T47D (cell line): ENCODE measurements at regions not wholly inside any gene's neighbourhood (a gene's known extent, or its start where the extent isn't known, plus 50 kb on each side); places are given as distances from the start of the nearest gene placed in this dataset.

ENCODE experiments used
- DNase-seq, 2 experiments: peaks; one replicate each; pipeline versions ENCODE4 v3.0.0 to v3.0.0-alpha.2; 2011 to 2012; ENCODE audit warnings: low read depth in 1 of 2, low spot score in 1 of 2
- JUND ChIP-seq: IDR thresholded peaks from 2 replicates; pipeline ENCODE4 v1.6.1; 2012; ENCODE audit warnings: low read depth
- in situ Hi-C: cut with HindIII; loops from 2 replicates; pipeline ENCODE4 v1.10.0; 2016; ENCODE audit warnings: low sequenced_read_pairs, low pct_unique_long_range_greater_than_20kb

GRCh38 chr18:75527848-75528685 is 100.6 kb upstream of the SMIM21 start:
- in situ Hi-C loops, result no loop called here
- no peak for TF ChIP-seq JUND
- no peak for DNase-seq

GRCh38 chr18:75526038-75526437 is 98.5 kb upstream of the SMIM21 start:
- no peak for TF ChIP-seq JUND
- in situ Hi-C loops, result no loop called here
- no peak for DNase-seq

GRCh38 chr18:75525331-75525730 is 97.8 kb upstream of the SMIM21 start:
- DNase-seq, result no peak
- no peak for TF ChIP-seq JUND
- in situ Hi-C loops, result no loop called here

DNA sequence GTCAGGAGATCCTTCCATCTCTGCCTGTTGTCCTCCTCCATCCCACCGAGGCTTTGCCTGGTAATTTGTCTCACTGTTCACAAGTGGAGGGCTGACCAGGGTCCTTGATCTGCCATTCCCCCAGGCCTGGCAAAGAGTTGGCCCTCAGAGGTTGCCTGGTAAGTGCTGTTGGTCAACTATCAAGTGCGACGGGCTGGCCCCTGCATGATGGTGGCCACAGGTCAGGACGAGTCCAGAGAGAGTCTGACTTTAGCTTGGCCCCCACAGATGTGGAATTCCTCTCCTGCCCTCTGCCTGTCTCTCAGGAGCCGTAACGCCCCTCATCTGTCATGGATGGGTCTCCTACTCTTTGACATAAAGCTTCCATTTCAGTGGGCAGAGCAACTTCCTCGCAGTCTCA is 97.3 kb upstream of the SMIM21 start:
- no peak for DNase-seq
- in situ Hi-C loops, result no loop called here
- no peak for TF ChIP-seq JUND

GRCh38 chr18:75524181-75524580 is 96.7 kb upstream of the SMIM21 start:
- in situ Hi-C loops, result no loop called here
- no peak for DNase-seq

DNA sequence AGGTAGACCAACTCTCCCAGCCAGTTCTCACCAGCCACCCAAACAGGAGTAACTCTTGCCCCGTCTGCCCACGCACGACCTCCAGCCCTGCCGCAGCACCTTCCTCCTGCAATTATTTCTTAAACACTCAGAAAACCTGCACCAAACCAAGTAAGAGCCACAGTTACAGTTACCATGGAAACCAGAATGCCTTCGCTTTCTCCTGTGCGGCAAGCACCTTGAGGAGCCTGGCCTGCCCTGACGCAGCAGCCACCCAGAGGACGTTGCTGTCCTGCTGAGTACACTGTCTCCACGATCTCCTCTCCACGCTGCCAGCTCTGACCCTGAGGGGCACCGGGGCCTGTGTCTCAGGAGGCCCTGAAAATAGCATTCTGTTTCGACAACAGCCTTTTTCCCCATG is 94.3 kb upstream of the SMIM21 start:
- TF ChIP-seq JUND, result no peak
- in situ Hi-C loops, result no loop called here
- no peak for DNase-seq

More at GRCh38 chr18:75524181-75524580, 96.7 kb upstream of the SMIM21 start:
- no peak for TF ChIP-seq JUND

GRCh38 chr18:75518007-75518406 is 90.5 kb upstream of the SMIM21 start:
- DNase-seq, result no peak
- no peak for TF ChIP-seq JUND
- in situ Hi-C loops, result no loop called here

- no peak for TF ChIP-seq JUND
- in situ Hi-C loops, result no loop called here
These were observed 89.8 kb upstream of the SMIM21 start for GRCh38 chr18:75517286-75517685.

GRCh38 chr18:75507636-75508035 is 80.1 kb upstream of the SMIM21 start:
- DNase-seq, result no peak
- no peak for TF ChIP-seq JUND
- in situ Hi-C loops, result no loop called here

More at GRCh38 chr18:75517286-75517685, 89.8 kb upstream of the SMIM21 start:
- no peak for DNase-seq

DNA sequence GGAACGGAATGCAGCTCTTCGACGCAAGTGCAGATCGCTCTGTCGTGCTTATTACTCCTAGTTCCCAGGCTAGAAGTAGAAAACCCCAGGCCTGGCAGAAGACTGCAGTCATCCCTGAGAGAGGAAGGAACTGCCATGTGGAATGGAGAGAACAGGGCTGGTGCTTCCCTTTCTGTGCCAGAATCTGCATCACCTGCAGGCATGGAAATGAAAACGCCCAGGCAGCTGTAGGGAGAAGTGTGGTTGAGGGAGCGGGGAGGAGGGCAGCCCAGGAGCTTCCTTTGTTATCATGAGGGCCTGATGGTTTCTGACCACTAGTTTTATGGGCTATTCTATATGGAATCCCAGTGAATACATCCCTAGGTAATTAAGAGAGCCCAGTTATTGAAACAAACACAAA is 79.4 kb upstream of the SMIM21 start:
- no peak for TF ChIP-seq JUND
- in situ Hi-C loops, result no loop called here

GRCh38 chr18:75504469-75504868 is 77.0 kb upstream of the SMIM21 start:
- TF ChIP-seq JUND, result no peak
- DNase-seq, result no peak
- in situ Hi-C loops, result no loop called here

More for the DNA sequence above, 79.4 kb upstream of the SMIM21 start:
- DNase-seq, result no peak

DNA sequence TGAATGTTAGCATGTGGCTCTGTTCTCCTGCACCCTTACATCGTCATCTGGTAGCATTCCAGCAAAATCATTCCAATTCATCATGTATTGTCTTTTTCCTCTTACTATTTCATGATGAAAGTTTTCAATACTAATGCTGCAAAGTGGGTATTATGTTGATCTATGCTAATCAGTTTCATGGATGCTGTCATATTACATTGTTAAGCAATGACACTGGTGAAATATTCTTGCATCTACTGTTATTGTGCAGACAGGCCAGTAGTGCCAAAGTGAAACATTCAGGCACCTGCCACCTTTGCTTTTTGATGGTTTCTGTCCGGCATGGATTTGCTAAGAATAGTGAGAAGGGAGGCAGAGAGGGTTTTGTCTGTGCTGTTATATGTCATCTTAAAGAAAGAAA is 76.1 kb upstream of the SMIM21 start:
- DNase-seq, result no peak
- in situ Hi-C loops, result no loop called here

DNA sequence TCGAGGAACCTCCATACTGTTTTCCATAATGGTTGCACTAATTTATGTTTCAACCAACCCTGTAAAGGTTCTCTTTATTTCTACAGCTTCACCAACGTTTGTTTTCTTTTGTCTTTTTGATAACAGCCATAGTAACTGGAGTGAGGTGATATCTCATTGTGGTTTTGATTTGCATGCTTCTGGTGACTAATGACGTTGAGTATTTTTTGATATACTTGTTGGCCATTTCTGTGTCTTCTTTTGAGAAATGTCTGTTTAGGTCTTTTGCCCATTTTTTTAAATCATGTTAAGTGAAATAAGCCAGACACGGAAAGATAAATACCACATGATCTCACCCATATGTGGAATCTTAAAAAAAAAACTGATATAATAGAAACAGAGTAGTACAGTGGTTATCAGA is 74.8 kb upstream of the SMIM21 start:
- DNase-seq, result no peak
- no peak for TF ChIP-seq JUND

More for the DNA sequence above, 76.1 kb upstream of the SMIM21 start:
- TF ChIP-seq JUND, result no peak

DNA sequence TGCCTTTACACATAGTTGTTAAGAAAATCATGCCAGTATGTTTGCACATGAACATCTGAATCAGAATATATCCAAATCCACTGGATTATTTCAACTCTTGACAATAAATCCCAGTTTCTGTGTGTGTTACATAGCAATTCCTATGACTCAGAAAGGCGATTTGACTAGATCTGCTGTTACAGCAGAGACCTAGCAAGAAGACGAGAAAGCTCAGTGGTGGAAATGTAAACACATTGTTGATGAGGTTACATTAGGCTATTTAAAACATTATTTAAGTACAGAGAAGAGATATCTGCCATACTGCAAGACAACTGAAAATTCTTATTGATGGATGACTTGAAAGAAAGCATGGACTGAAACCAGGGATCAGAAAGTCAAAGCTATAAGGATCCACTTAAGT is 73.0 kb upstream of the SMIM21 start:
- no peak for DNase-seq
- no peak for TF ChIP-seq JUND
- in situ Hi-C loops, result no loop called here

More for the DNA sequence above, 74.8 kb upstream of the SMIM21 start:
- in situ Hi-C loops, result no loop called here
